Right atrium auricular region (tissue), 2 donors: ENCODE measurements at regions not wholly inside any gene's neighbourhood (a gene's known extent, or its start where the extent isn't known, plus 50 kb on each side); places are given as distances from the start of the nearest gene placed in this dataset.

Experiments used
- DNase-seq: peaks from one replicate; pipeline ENCODE4 v3.0.0-alpha.2; 2019; ENCODE audit warnings: low spot score
- H3K27ac ChIP-seq, 2 donors: fragments of 200-600 bp; sonication (generic); 1 replicate in 1 of 2; 2 replicates in 1 of 2; pipeline ENCODE4 v1.5.1; 2016 to 2019
- H3K27me3 ChIP-seq, 2 donors: fragments of 200-600 bp; sonication (generic); one replicate each; pipeline versions ENCODE4 v1.5.1 to v1.6.0; 2017 to 2019
- H3K36me3 ChIP-seq: fragments of 200-600 bp; sonication (generic); one replicate; pipeline ENCODE4 v1.5.1; 2016
- H3K4me1 ChIP-seq, 2 donors: fragments of 200-600 bp; sonication (generic); one replicate each; pipeline versions ENCODE4 v1.5.1 to v1.6.0; 2017 to 2019
- H3K4me3 ChIP-seq, 2 donors: fragments of 200-600 bp; sonication (generic); 1 replicate in 1 of 2; 2 replicates in 1 of 2; pipeline ENCODE4 v1.5.1; 2017 to 2019; ENCODE audit warnings: mild to moderate bottlenecking in 1 of 2, moderate library complexity in 1 of 2
- H3K9me3 ChIP-seq, 2 donors: fragments of 200-600 bp; sonication (generic); one replicate each; pipeline ENCODE4 v1.5.1; 2019
- CTCF ChIP-seq, 2 donors: fragments of 200-600 bp; sonication (generic); IDR thresholded peaks; one replicate each; pipeline ENCODE4 v1.5.1; 2019; ENCODE audit warnings: antibody characterized with exemption in 2 of 2

GRCh38 chr5:117249086-117249815 is 674.6 kb upstream of the SEMA6A start:
- no peaks in the 10 kb centered on the region for H3K36me3 ChIP-seq
- H3K27me3 ChIP-seq: no peaks in the 10 kb centered on the region
- H3K9me3 ChIP-seq: no peaks in the 10 kb centered on the region
- H3K4me1 ChIP-seq: no peaks in the 10 kb centered on the region
- H3K27ac ChIP-seq: no peak overlapping the region
- TF ChIP-seq CTCF (IDR thresholded peaks at IDR 0.05): no peak
- H3K4me3 ChIP-seq: no peak overlapping the region
- DNase-seq: no peak

- Histone ChIP-seq H3K4me3 (no peak overlapping the region), H3K9me3 (no peaks in the 10 kb centered on the region), H3K27ac (no peak overlapping the region), H3K27me3 (no peaks in the 10 kb centered on the region), H3K4me1 (no peaks in the 10 kb centered on the region), H3K36me3 (no peaks in the 10 kb centered on the region)
- no peak for DNase-seq
- TF ChIP-seq CTCF (IDR thresholded peaks at IDR 0.05): no peak
Measured at GRCh38 chr5:117246424-117246823, 671.8 kb upstream of the SEMA6A start.

GRCh38 chr5:117245130-117245529 is 670.5 kb upstream of the SEMA6A start:
- no peak overlapping the region for H3K27ac ChIP-seq
- no peaks in the 10 kb centered on the region for H3K9me3 ChIP-seq
- no peak overlapping the region for H3K4me3 ChIP-seq

GRCh38 chr5:117242028-117242427 is 667.4 kb upstream of the SEMA6A start:
- H3K4me1 ChIP-seq: no peaks in the 10 kb centered on the region

More at GRCh38 chr5:117245130-117245529, 670.5 kb upstream of the SEMA6A start:
- Histone ChIP-seq H3K4me1 (no peaks in the 10 kb centered on the region), H3K36me3 (no peaks in the 10 kb centered on the region), H3K27me3 (no peaks in the 10 kb centered on the region)
- DNase-seq: no peak
- TF ChIP-seq CTCF (IDR thresholded peaks at IDR 0.05): no peak

GRCh38 chr5:117236941-117237340 is 662.3 kb upstream of the SEMA6A start:
- no peak for DNase-seq
- H3K9me3 ChIP-seq: no peaks in the 10 kb centered on the region
- H3K27ac ChIP-seq: no peak overlapping the region
- no peaks in the 10 kb centered on the region for H3K4me1 ChIP-seq
- H3K36me3 ChIP-seq: no peaks in the 10 kb centered on the region
- no peaks in the 10 kb centered on the region for H3K27me3 ChIP-seq
- TF ChIP-seq CTCF (IDR thresholded peaks at IDR 0.05): no peak
- H3K4me3 ChIP-seq: no peak overlapping the region

More at GRCh38 chr5:117242028-117242427, 667.4 kb upstream of the SEMA6A start:
- Histone ChIP-seq H3K4me3 (no peak overlapping the region), H3K27ac (no peak overlapping the region), H3K36me3 (no peaks in the 10 kb centered on the region), H3K9me3 (no peaks in the 10 kb centered on the region), H3K27me3 (no peaks in the 10 kb centered on the region)
- TF ChIP-seq CTCF (IDR thresholded peaks at IDR 0.05): no peak
- DNase-seq: no peak

- H3K27ac ChIP-seq: no peak overlapping the region
- H3K9me3 ChIP-seq: no peaks in the 10 kb centered on the region
- TF ChIP-seq CTCF (IDR thresholded peaks at IDR 0.05): no peak
Measured at GRCh38 chr5:117235786-117236185, 661.2 kb upstream of the SEMA6A start.

More at GRCh38 chr5:117235786-117236185, 661.2 kb upstream of the SEMA6A start:
- Histone ChIP-seq H3K27me3 (no peaks in the 10 kb centered on the region), H3K36me3 (no peaks in the 10 kb centered on the region), H3K4me3 (no peak overlapping the region), H3K4me1 (no peaks in the 10 kb centered on the region)
- no peak for DNase-seq
